HepG2 (cell line): ENCODE measurements at regions not wholly inside any gene's neighbourhood (a gene's known extent, or its start where the extent isn't known, plus 50 kb on each side); places are given as distances from the start of the nearest gene placed in this dataset.

Source experiments
- BRD4 ChIP-seq: sonication (generic); formaldehyde crosslinking; IDR thresholded peaks from 2 replicates; pipeline ENCODE4 v1.4.0; 2020; ENCODE audit warnings: missing genetic modification reagents
- CENPT ChIP-seq: sonication (generic); formaldehyde crosslinking; IDR thresholded peaks from 2 replicates; pipeline ENCODE4 v1.8.0; 2022; ENCODE audit warnings: low read depth, mild to moderate bottlenecking, moderate library complexity, missing genetic modification reagents
- FOXA1 ChIP-seq, 2 experiments: fragments of 450-650 bp in 1 of 2; sonication (generic) in 1 of 2; formaldehyde crosslinking in 1 of 2; IDR thresholded peaks; 2 replicates each; pipeline versions ENCODE4 v1.4.0 to v1.6.1; 2016 to 2020; ENCODE audit warnings: missing genetic modification reagents in 1 of 2
- FOXJ3 ChIP-seq: sonication (generic); formaldehyde crosslinking; IDR thresholded peaks from 2 replicates; pipeline ENCODE4 v1.4.0; 2020; ENCODE audit warnings: missing genetic modification reagents, mild to moderate bottlenecking, borderline replicate concordance
- MATR3 ChIP-seq: sonication (generic); formaldehyde crosslinking; IDR thresholded peaks from 2 replicates; pipeline ENCODE4 v1.4.0; 2020; ENCODE audit warnings: missing genetic modification reagents
- MIER3 ChIP-seq: IDR thresholded peaks from 2 replicates; pipeline ENCODE4 v1.6.1; 2016; ENCODE audit warnings: missing compliant biosample characterization, borderline replicate concordance
- MZF1 ChIP-seq: sonication (generic); formaldehyde crosslinking; IDR thresholded peaks from 2 replicates; pipeline ENCODE4 v1.8.1; 2023; ENCODE audit warnings: mild to moderate bottlenecking, missing genetic modification reagents, borderline replicate concordance
- PAXIP1 ChIP-seq: sonication (generic); formaldehyde crosslinking; conservative IDR thresholded peaks from 2 replicates; pipeline ENCODE4 v1.4.0; 2020; ENCODE audit warnings: mild to moderate bottlenecking, missing genetic modification reagents, moderate library complexity
- PHF8 ChIP-seq: sonication (generic); formaldehyde crosslinking; IDR thresholded peaks from 2 replicates; pipeline ENCODE4 v1.5.0; 2020; ENCODE audit warnings: missing genetic modification reagents
- SOX5 ChIP-seq: IDR thresholded peaks from 2 replicates; pipeline ENCODE4 v1.6.1; 2016; ENCODE audit warnings: borderline replicate concordance
- SRSF4 ChIP-seq: fragments of 200-400 bp; formaldehyde crosslinking; IDR thresholded peaks from one replicate; pipeline ENCODE4 v1.6.1; 2018; ENCODE audit warnings: mild to moderate bottlenecking, low read depth, low read length, moderate library complexity; ENCODE audit not compliant: poor library complexity, severe bottlenecking
- USF2 ChIP-seq, 2 experiments: sonication (generic) in 1 of 2; formaldehyde crosslinking in 1 of 2; IDR thresholded peaks; 2 replicates each; pipeline versions ENCODE4 v1.5.1 to v1.6.1; 2011 to 2020; ENCODE audit warnings: borderline replicate concordance in 1 of 2, low read depth in 1 of 2, low read length in 1 of 2, mild to moderate bottlenecking in 1 of 2, missing genetic modification reagents in 1 of 2, moderate library complexity in 1 of 2
- ZNF331 ChIP-seq: sonication (generic); formaldehyde crosslinking; IDR thresholded peaks from 2 replicates; pipeline ENCODE4 v1.4.0; 2020; ENCODE audit warnings: missing genetic modification reagents
- ZNF407 ChIP-seq: sonication (generic); formaldehyde crosslinking; IDR thresholded peaks from one replicate; pipeline ENCODE4 v1.5.1; 2020; ENCODE audit warnings: mild to moderate bottlenecking, missing genetic modification reagents; ENCODE audit errors: not compliant biosample characterization
- ZNF816 ChIP-seq: sonication (generic); formaldehyde crosslinking; IDR thresholded peaks from 2 replicates; pipeline ENCODE4 v1.8.0; 2022; ENCODE audit warnings: missing genetic modification reagents, mild to moderate bottlenecking, borderline replicate concordance

GRCh38 chr4:98778206-98778605 is 119.8 kb upstream of the TSPAN5 start (continued):
- no peak for TF ChIP-seq USF2 (IDR thresholded peaks at IDR 0.05; ENCODE audit: low read depth, low read length)
- no peak for TF ChIP-seq USF2 (CRISPR knock-in tag; IDR thresholded peaks at IDR 0.05; ENCODE audit: borderline replicate concordance)
- TF ChIP-seq ZNF331 (CRISPR knock-in tag): peak; percentile 88
- no peak for TF ChIP-seq BRD4 (CRISPR knock-in tag)
- peak; percentile 79; the same call in 1 of the 2 replicates for TF ChIP-seq SOX5 (CRISPR knock-in tag)
- TF ChIP-seq ZNF407 (CRISPR knock-in tag): no peak
- TF ChIP-seq FOXA1 (IDR thresholded peaks at IDR 0.05): peak; percentile 62
- TF ChIP-seq FOXA1 (CRISPR knock-in tag; IDR thresholded peaks at IDR 0.05): peak; percentile 94
- TF ChIP-seq FOXJ3 (CRISPR knock-in tag): peak; percentile 74; the same call in 1 of the 2 replicates
- TF ChIP-seq SRSF4: no peak
- TF ChIP-seq MIER3 (CRISPR knock-in tag): no peak
- TF ChIP-seq ZNF816 (CRISPR knock-in tag): peak; percentile 45; the same call in 1 of the 2 replicates
- no peak for TF ChIP-seq CENPT (CRISPR knock-in tag)
- TF ChIP-seq PAXIP1: peak; percentile 66; the same call in 1 of the 2 replicates
- no peak for TF ChIP-seq MZF1
- no peak for TF ChIP-seq MATR3 (CRISPR knock-in tag)
- no peak for TF ChIP-seq PHF8 (CRISPR knock-in tag)
